Mesothelial cell of epicardium (in vitro differentiated cells): ENCODE measurements at regions not wholly inside any gene's neighbourhood (a gene's known extent, or its start where the extent isn't known, plus 50 kb on each side); places are given as distances from the start of the nearest gene placed in this dataset.
"Not testable (repeated sequence)": the region's sequence is repeated elsewhere in the genome, so short reads cannot be mapped to it uniquely, and the experiment has no call there.

Source experiments
- DNase-seq, 2 experiments: peaks; one replicate each; pipeline ENCODE4 v3.0.0; 2021; ENCODE audit warnings: low spot score in 2 of 2; ENCODE audit not compliant: unreplicated experiment in 2 of 2
- H3K27ac Mint-ChIP-seq: 2 replicates; pipeline ENCODE4 v1.8.0; 2021; ENCODE audit warnings: mixed read lengths
- H3K27me3 Mint-ChIP-seq: 2 replicates; pipeline ENCODE4 v1.8.0; 2021; ENCODE audit warnings: low read depth, mixed read lengths
- H3K36me3 Mint-ChIP-seq: 2 replicates; pipeline ENCODE4 v1.8.0; 2021; ENCODE audit warnings: mixed read lengths
- H3K4me1 Mint-ChIP-seq: 2 replicates; pipeline ENCODE4 v1.8.0; 2021; ENCODE audit warnings: mixed read lengths
- H3K4me3 Mint-ChIP-seq: 2 replicates; pipeline ENCODE4 v1.8.0; 2021; ENCODE audit warnings: mild to moderate bottlenecking, moderate library complexity, mixed read lengths
- H3K9me3 Mint-ChIP-seq: 2 replicates; pipeline ENCODE4 v1.8.0; 2021; ENCODE audit warnings: mixed read lengths
- CTCF ChIP-seq: fragments of 200-600 bp; sonication (generic); IDR thresholded peaks from one replicate; pipeline ENCODE4 v1.5.0; 2021; ENCODE audit warnings: antibody characterized with exemption; ENCODE audit not compliant: unreplicated experiment

- Mint-ChIP-seq H3K27ac (no peak overlapping the region), H3K36me3 (peaks cover 5% of the 10 kb centered on the region), H3K27me3 (peaks cover 3% of the 10 kb centered on the region), H3K4me1 (no peaks in the 10 kb centered on the region), H3K4me3 (no peak overlapping the region), H3K9me3 (peaks cover 42% of the 10 kb centered on the region)
- DNase-seq: no peak
- TF ChIP-seq CTCF: no peak
These were observed 131.7 kb downstream of the PSAT1 start for GRCh38 chr9:78428640-78429039.

- Mint-ChIP-seq H3K4me1 (no peaks in the 10 kb centered on the region), H3K4me3 (no peak overlapping the region), H3K36me3 (peaks cover 5% of the 10 kb centered on the region), H3K27me3 (peaks cover 12% of the 10 kb centered on the region), H3K9me3 (peaks cover 37% of the 10 kb centered on the region), H3K27ac (no peak overlapping the region)
- no peak for DNase-seq
- no peak for TF ChIP-seq CTCF
These were observed 133.5 kb downstream of the PSAT1 start for GRCh38 chr9:78430387-78430786.

- H3K4me3 Mint-ChIP-seq, H3K27ac Mint-ChIP-seq, H3K36me3 Mint-ChIP-seq, H3K4me1 Mint-ChIP-seq, DNase-seq: not testable (repeated sequence)
- peaks cover 12% of the 10 kb centered on the region for H3K27me3 Mint-ChIP-seq
- peaks cover 31% of the 10 kb centered on the region for H3K9me3 Mint-ChIP-seq
These were observed 134.1 kb downstream of the PSAT1 start for GRCh38 chr9:78431039-78431438.

- no peak for TF ChIP-seq CTCF
- no peak overlapping the region for H3K27ac Mint-ChIP-seq
- DNase-seq: no peak
- H3K4me3 Mint-ChIP-seq: no peak overlapping the region
- peaks cover 43% of the 10 kb centered on the region for H3K27me3 Mint-ChIP-seq
- H3K36me3 Mint-ChIP-seq: no peaks in the 10 kb centered on the region
- no peaks in the 10 kb centered on the region for H3K9me3 Mint-ChIP-seq
- H3K4me1 Mint-ChIP-seq: peaks cover 28% of the 10 kb centered on the region
These were observed 139.9 kb downstream of the PSAT1 start for GRCh38 chr9:78436873-78437272.

GRCh38 chr9:78437296-78437695, 140.4 kb downstream of the PSAT1 start:
- H3K4me3 Mint-ChIP-seq: no peak overlapping the region
- no peak for DNase-seq
- TF ChIP-seq CTCF: no peak
- no peaks in the 10 kb centered on the region for H3K9me3 Mint-ChIP-seq
- H3K4me1 Mint-ChIP-seq: peaks cover 28% of the 10 kb centered on the region
- H3K27me3 Mint-ChIP-seq: peaks cover 43% of the 10 kb centered on the region
- no peaks in the 10 kb centered on the region for H3K36me3 Mint-ChIP-seq
- no peak overlapping the region for H3K27ac Mint-ChIP-seq

- Mint-ChIP-seq H3K27me3 (peaks cover 43% of the 10 kb centered on the region), H3K4me1 (peaks cover 28% of the 10 kb centered on the region), H3K36me3 (no peaks in the 10 kb centered on the region), H3K4me3 (no peak overlapping the region), H3K9me3 (no peaks in the 10 kb centered on the region), H3K27ac (no peak overlapping the region)
- TF ChIP-seq CTCF: no peak
- no peak for DNase-seq
These were observed 140.9 kb downstream of the PSAT1 start for GRCh38 chr9:78437806-78438205.
